Bronchial epithelial cell (primary cell): ENCODE measurements at regions not wholly inside any gene's neighbourhood (a gene's known extent, or its start where the extent isn't known, plus 50 kb on each side); places are given as distances from the start of the nearest gene placed in this dataset.

Source experiments
- DNase-seq: peaks from one replicate; pipeline ENCODE4 v3.0.0-alpha.2; 2010; ENCODE audit warnings: low read depth
- FAIRE-seq: peaks from 2 replicates; lab custom pipeline; 2011; peaks lifted over from hg19 to GRCh38; lab: Jason Lieb, UNC
- H3K27me3 ChIP-seq: 2 replicates; pipeline ENCODE4 v1.5.1; 2011; ENCODE audit warnings: low read length; ENCODE audit not compliant: control insufficient read depth, insufficient read depth
- H3K36me3 ChIP-seq: 2 replicates; pipeline ENCODE4 v1.5.1; 2011; ENCODE audit warnings: low read length; ENCODE audit not compliant: control insufficient read depth, insufficient read depth
- H3K4me3 ChIP-seq: 2 replicates; pipeline ENCODE4 v1.5.1; 2011; ENCODE audit warnings: mild to moderate bottlenecking, low read depth, low read length, control low read depth
- CTCF ChIP-seq: IDR thresholded peaks from 2 replicates; pipeline ENCODE4 v1.5.1; 2011; ENCODE audit warnings: mild to moderate bottlenecking, moderate library complexity, low read length, control low read depth, inconsistent platforms; ENCODE audit not compliant: insufficient read depth, severe bottlenecking

GRCh38 chr6:1096967-1097765 is 214.7 kb upstream of the FOXQ1 start:
- Histone ChIP-seq H3K27me3 (no peaks in the 10 kb centered on the region), H3K4me3 (no peak overlapping the region), H3K36me3 (no peaks in the 10 kb centered on the region)
- DNase-seq: no peak
- TF ChIP-seq CTCF: no peak
- FAIRE-seq: no peak

GRCh38 chr6:1094306-1094705 is 217.6 kb upstream of the FOXQ1 start:
- no peaks in the 10 kb centered on the region for H3K36me3 ChIP-seq
- no peak overlapping the region for H3K4me3 ChIP-seq
- no peaks in the 10 kb centered on the region for H3K27me3 ChIP-seq
- TF ChIP-seq CTCF: no peak
- FAIRE-seq (no peak), DNase-seq (no peak)

GRCh38 chr6:1091900-1092299 is 220.0 kb upstream of the FOXQ1 start:
- FAIRE-seq (no peak), DNase-seq (no peak)
- H3K36me3 ChIP-seq: no peaks in the 10 kb centered on the region
- no peak overlapping the region for H3K4me3 ChIP-seq
- H3K27me3 ChIP-seq: no peaks in the 10 kb centered on the region
- TF ChIP-seq CTCF: no peak

- Histone ChIP-seq H3K27me3 (no peaks in the 10 kb centered on the region), H3K36me3 (no peaks in the 10 kb centered on the region), H3K4me3 (no peak overlapping the region)
- no peak for FAIRE-seq
- no peak for DNase-seq
- no peak for TF ChIP-seq CTCF
Measured at GRCh38 chr6:1089859-1090258, 222.0 kb upstream of the FOXQ1 start.

- Histone ChIP-seq H3K4me3 (no peak overlapping the region), H3K36me3 (no peaks in the 10 kb centered on the region), H3K27me3 (no peaks in the 10 kb centered on the region)
- no peak for FAIRE-seq
- TF ChIP-seq CTCF: no peak
- no peak for DNase-seq
Measured at GRCh38 chr6:1088492-1089001, 223.4 kb upstream of the FOXQ1 start.
